Trophoblast cell (in vitro differentiated cells and primary cell): ENCODE measurements at regions not wholly inside any gene's neighbourhood (a gene's known extent, or its start where the extent isn't known, plus 50 kb on each side); places are given as distances from the start of the nearest gene placed in this dataset.
A peak's percentile ranks its signal among the peaks of the same experiment; 100 is the strongest.

ENCODE experiments used
- DNase-seq, 2 donors: peaks; one replicate each; pipeline ENCODE4 v3.0.0-alpha.2; 2016
- H2AFZ ChIP-seq: 2 replicates; pipeline ENCODE4 v1.6.1; 2013; ENCODE audit warnings: low read length, moderate library complexity, mild to moderate bottlenecking; ENCODE audit not compliant: insufficient read depth, poor library complexity
- H2AK5ac ChIP-seq: 2 replicates; pipeline ENCODE4 v1.6.1; 2013; ENCODE audit warnings: mild to moderate bottlenecking, low read length
- H2BK120ac ChIP-seq: 2 replicates; pipeline ENCODE4 v1.6.1; 2013; ENCODE audit warnings: low read length, mild to moderate bottlenecking, moderate library complexity; ENCODE audit not compliant: insufficient read depth, poor library complexity
- H2BK12ac ChIP-seq: 2 replicates; pipeline ENCODE4 v1.6.1; 2013; ENCODE audit warnings: mild to moderate bottlenecking, low read length, moderate library complexity
- H2BK5ac ChIP-seq: 2 replicates; pipeline ENCODE4 v1.6.1; 2013; ENCODE audit warnings: low read length, low read depth, moderate library complexity, mild to moderate bottlenecking; ENCODE audit not compliant: poor library complexity
- H3K14ac ChIP-seq: 2 replicates; pipeline ENCODE4 v1.6.1; 2013; ENCODE audit warnings: mild to moderate bottlenecking, low read length
- H3K18ac ChIP-seq: 2 replicates; pipeline ENCODE4 v1.6.1; 2013; ENCODE audit warnings: mild to moderate bottlenecking, low read length
- H3K23ac ChIP-seq: 2 replicates; pipeline ENCODE4 v1.6.1; 2013; ENCODE audit warnings: low read length
- H3K27ac ChIP-seq: 2 replicates; pipeline ENCODE4 v1.5.1; 2013; ENCODE audit warnings: low read depth, mild to moderate bottlenecking, inconsistent platforms, low read length, moderate library complexity
- H3K27me3 ChIP-seq: 2 replicates; pipeline ENCODE4 v1.6.1; 2013; ENCODE audit warnings: inconsistent platforms, mild to moderate bottlenecking, low read length, moderate library complexity; ENCODE audit not compliant: insufficient read depth
- H3K36me3 ChIP-seq, 2 experiments: 1 replicate in 1 of 2; 2 replicates in 1 of 2; pipeline ENCODE4 v1.6.1; 2013; ENCODE audit warnings: low read length in 2 of 2, mild to moderate bottlenecking in 2 of 2, moderate library complexity in 1 of 2; ENCODE audit not compliant: insufficient read depth in 2 of 2, control insufficient read depth in 1 of 2
- H3K4ac ChIP-seq: 2 replicates; pipeline ENCODE4 v1.6.1; 2013; ENCODE audit warnings: low read depth, mild to moderate bottlenecking, low read length, moderate library complexity
- H3K4me1 ChIP-seq, 2 experiments: 1 replicate in 1 of 2; 2 replicates in 1 of 2; pipeline ENCODE4 v1.6.1; 2013; ENCODE audit warnings: low read length in 2 of 2, mild to moderate bottlenecking in 2 of 2, moderate library complexity in 1 of 2; ENCODE audit not compliant: insufficient read depth in 2 of 2, control insufficient read depth in 1 of 2
- H3K4me2 ChIP-seq: 2 replicates; pipeline ENCODE4 v1.6.1; 2013; ENCODE audit warnings: inconsistent platforms, mild to moderate bottlenecking, low read length, moderate library complexity
- H3K4me3 ChIP-seq: 2 replicates; pipeline ENCODE4 v1.5.1; 2013; ENCODE audit warnings: mild to moderate bottlenecking, low read depth, low read length, inconsistent platforms
- H3K79me1 ChIP-seq: one replicate; pipeline ENCODE4 v1.6.1; 2013; ENCODE audit warnings: low read length
- H3K79me2 ChIP-seq: 2 replicates; pipeline ENCODE4 v1.6.1; 2013; ENCODE audit warnings: low read length, mild to moderate bottlenecking; ENCODE audit not compliant: control insufficient read depth, insufficient read depth, poor library complexity
- H3K9ac ChIP-seq: 2 replicates; pipeline ENCODE4 v1.6.1; 2013; ENCODE audit warnings: mild to moderate bottlenecking, low read length
- H3K9me3 ChIP-seq: 2 replicates; pipeline ENCODE4 v1.6.1; 2013; ENCODE audit warnings: low read depth, mild to moderate bottlenecking, control low read depth, inconsistent platforms, low read length; ENCODE audit not compliant: insufficient read depth
- H4K12ac ChIP-seq: 2 replicates; pipeline ENCODE4 v1.6.1; 2013; ENCODE audit warnings: low read depth, mild to moderate bottlenecking, low read length, moderate library complexity
- H4K8ac ChIP-seq: 2 replicates; pipeline ENCODE4 v1.6.1; 2013; ENCODE audit warnings: low read depth, mild to moderate bottlenecking, low read length, moderate library complexity
- H4K91ac ChIP-seq: one replicate; pipeline ENCODE4 v1.6.1; 2013; ENCODE audit warnings: low read depth, mild to moderate bottlenecking, low read length, moderate library complexity
- WGBS: extraction: QIAGEN DNeasy Blood & Tissue Kit; methylation state at CpG from one replicate; pipeline ENCODE4 v1.1.7; 2013; ENCODE audit warnings: missing lambda C conversion rate; ENCODE audit not compliant: insufficient read length, insufficient coverage; ENCODE audit errors: extremely low coverage; 5-methylcytosine and 5-hydroxymethylcytosine counted together

DNA sequence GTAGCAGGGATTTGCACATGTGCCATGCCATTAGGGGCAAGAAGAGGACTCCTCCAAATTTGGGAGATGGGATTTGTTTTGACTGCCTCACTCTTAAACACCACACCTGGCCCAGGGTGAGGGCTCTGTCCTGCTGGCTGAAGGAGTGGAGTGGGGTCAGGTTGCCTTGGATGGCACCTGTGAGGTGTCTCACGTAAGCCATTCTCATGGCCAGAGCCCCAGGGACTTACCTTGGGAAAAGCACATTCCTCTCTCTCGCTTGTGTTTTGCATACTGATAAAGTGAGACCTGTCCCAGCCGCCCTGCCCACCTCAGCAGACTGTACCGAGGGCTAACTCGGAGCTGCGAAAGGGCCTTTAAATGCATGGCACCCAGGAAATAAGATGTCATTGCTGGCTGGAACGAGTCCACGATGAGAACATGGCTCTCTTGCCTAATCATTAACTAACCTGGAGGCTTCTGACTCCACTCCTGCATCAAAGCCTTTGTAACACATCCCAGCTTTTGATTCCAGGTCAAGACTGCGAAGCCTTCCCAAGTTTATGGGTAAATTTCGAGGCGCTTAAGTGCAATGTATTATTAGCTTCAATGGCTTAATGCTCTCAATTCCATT lies 184.0 kb upstream of the RNF32 start:
- no peak overlapping the region for H3K9ac ChIP-seq
- H3K4me3 ChIP-seq, result no peak overlapping the region
- H4K12ac ChIP-seq, result no peak overlapping the region
- H3K36me3 ChIP-seq, result no peaks in the 10 kb centered on the region
- H3K79me1 ChIP-seq, result no peaks in the 10 kb centered on the region
- WGBS, result no CpG with 5 or more reads among the region's 11 CpGs
- H4K8ac ChIP-seq, result no peak overlapping the region
- H3K27me3 ChIP-seq, result no peaks in the 10 kb centered on the region
- H3K27ac ChIP-seq, result no peak overlapping the region
- H2AFZ ChIP-seq, result no peak overlapping the region
- H3K4me2 ChIP-seq, result no peak overlapping the region
- no peak overlapping the region for H2BK120ac ChIP-seq
- DNase-seq, result no peak
- H2BK12ac ChIP-seq, result no peak overlapping the region
- H3K23ac ChIP-seq, result no peak overlapping the region
- H3K4me1 ChIP-seq, result no peaks in the 10 kb centered on the region
- no peaks in the 10 kb centered on the region for H3K9me3 ChIP-seq
- no peaks in the 10 kb centered on the region for H3K79me2 ChIP-seq
- H3K4ac ChIP-seq, result no peak overlapping the region
- no peak overlapping the region for H2AK5ac ChIP-seq
- H3K18ac ChIP-seq, result no peak overlapping the region
- no peak overlapping the region for H4K91ac ChIP-seq
- no peak overlapping the region for H2BK5ac ChIP-seq
- no peak overlapping the region for H3K14ac ChIP-seq

DNA sequence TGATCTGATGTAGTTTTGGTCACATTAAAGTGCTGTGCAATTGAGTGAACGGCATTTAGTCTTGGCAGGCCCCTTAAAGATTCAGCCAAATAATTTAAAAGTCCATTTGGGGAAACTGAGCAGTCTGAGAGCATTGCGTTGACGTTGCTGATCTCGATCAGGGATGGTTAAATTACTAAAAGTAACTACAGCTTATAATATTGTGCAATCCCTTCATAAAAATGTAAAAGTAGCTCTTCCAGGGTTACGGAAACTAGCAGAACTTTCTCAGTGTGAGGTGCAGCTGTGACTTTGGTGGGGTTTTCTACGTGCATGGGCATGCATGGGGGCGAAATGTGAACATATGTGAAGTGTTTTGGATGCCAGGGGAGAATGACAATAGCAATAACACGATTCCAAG lies 184.5 kb upstream of the RNF32 start:
- H3K79me2 ChIP-seq, result no peaks in the 10 kb centered on the region
- no peak overlapping the region for H2BK120ac ChIP-seq
- H3K4ac ChIP-seq, result no peak overlapping the region
- no peak overlapping the region for H2BK5ac ChIP-seq
- no peaks in the 10 kb centered on the region for H3K36me3 ChIP-seq
- H4K91ac ChIP-seq, result no peak overlapping the region
- H3K4me3 ChIP-seq, result no peak overlapping the region
- no peak overlapping the region for H3K27ac ChIP-seq
- no peak overlapping the region for H3K14ac ChIP-seq
- H2AFZ ChIP-seq, result no peak overlapping the region
- no peak overlapping the region for H4K8ac ChIP-seq
- no peak overlapping the region for H3K18ac ChIP-seq
- no peak overlapping the region for H3K9ac ChIP-seq
- H4K12ac ChIP-seq, result no peak overlapping the region
- H2BK12ac ChIP-seq, result no peak overlapping the region
- H3K9me3 ChIP-seq, result no peaks in the 10 kb centered on the region
- H2AK5ac ChIP-seq, result no peak overlapping the region
- no peak overlapping the region for H3K4me2 ChIP-seq
- H3K4me1 ChIP-seq, result no peaks in the 10 kb centered on the region
- no CpG with 5 or more reads among the region's 8 CpGs for WGBS
- no peak for DNase-seq
- no peak overlapping the region for H3K23ac ChIP-seq
- no peaks in the 10 kb centered on the region for H3K79me1 ChIP-seq
- H3K27me3 ChIP-seq, result no peaks in the 10 kb centered on the region

GRCh38 chr7:156450473-156450872 lies 190.1 kb upstream of the RNF32 start:
- Histone ChIP-seq H3K27me3 (no peaks in the 10 kb centered on the region), H3K4me3 (no peak overlapping the region), H3K9ac (no peak overlapping the region), H4K8ac (no peak overlapping the region), H3K36me3 (no peaks in the 10 kb centered on the region), H2BK12ac (no peak overlapping the region), H3K4me1 (no peaks in the 10 kb centered on the region), H3K4me2 (no peak overlapping the region), H2BK5ac (no peak overlapping the region), H3K23ac (no peak overlapping the region), H3K79me1 (no peaks in the 10 kb centered on the region), H3K27ac (no peak overlapping the region), H2BK120ac (no peak overlapping the region), H2AFZ (no peak overlapping the region), H4K91ac (no peak overlapping the region), H3K79me2 (no peaks in the 10 kb centered on the region), H2AK5ac (no peak overlapping the region), H3K9me3 (peaks cover 7% of the 10 kb centered on the region), H3K14ac (no peak overlapping the region), H3K4ac (no peak overlapping the region), H4K12ac (no peak overlapping the region), H3K18ac (no peak overlapping the region)
- no CpG with 5 or more reads among the region's 3 CpGs for WGBS
- no peak for DNase-seq

GRCh38 chr7:156448918-156449317 lies 191.7 kb upstream of the RNF32 start:
- Histone ChIP-seq H2BK12ac (no peak overlapping the region), H2AFZ (no peak overlapping the region), H3K9ac (no peak overlapping the region), H3K4me3 (peak overlapping the region; percentile 43), H3K36me3 (no peaks in the 10 kb centered on the region), H3K23ac (no peak overlapping the region), H4K8ac (no peak overlapping the region), H3K18ac (no peak overlapping the region), H2BK5ac (no peak overlapping the region), H3K4me2 (no peak overlapping the region), H3K79me1 (no peaks in the 10 kb centered on the region), H3K27ac (no peak overlapping the region), H2BK120ac (no peak overlapping the region), H3K27me3 (no peaks in the 10 kb centered on the region), H4K91ac (no peak overlapping the region), H4K12ac (no peak overlapping the region), H3K79me2 (no peaks in the 10 kb centered on the region), H3K4ac (no peak overlapping the region), H3K14ac (no peak overlapping the region), H3K9me3 (peaks cover 11% of the 10 kb centered on the region), H3K4me1 (no peaks in the 10 kb centered on the region), H2AK5ac (no peak overlapping the region)
- no CpG with 5 or more reads among the region's 1 CpG for WGBS
- DNase-seq, result no peak
